Rectal smooth muscle tissue (tissue), 1 donor: ENCODE measurements at regions not wholly inside any gene's neighbourhood (a gene's known extent, or its start where the extent isn't known, plus 50 kb on each side); places are given as distances from the start of the nearest gene placed in this dataset.

Experiments used
- H3K27ac ChIP-seq: one replicate; pipeline ENCODE4 v1.7.0; 2013; ENCODE audit warnings: low read depth, low read length, inconsistent platforms
- H3K27me3 ChIP-seq: one replicate; pipeline ENCODE4 v1.7.0; 2013; ENCODE audit warnings: low read length; ENCODE audit not compliant: control insufficient read depth, insufficient read depth
- H3K36me3 ChIP-seq: one replicate; pipeline ENCODE4 v1.7.0; 2013; ENCODE audit warnings: low read length; ENCODE audit not compliant: control insufficient read depth, insufficient read depth
- H3K4me1 ChIP-seq: one replicate; pipeline ENCODE4 v1.7.0; 2013; ENCODE audit warnings: low read length; ENCODE audit not compliant: control insufficient read depth, insufficient read depth
- H3K4me3 ChIP-seq: one replicate; pipeline ENCODE4 v1.7.0; 2013; ENCODE audit warnings: low read length
- H3K9ac ChIP-seq: one replicate; pipeline ENCODE4 v1.7.0; 2013; ENCODE audit warnings: low read length

DNA sequence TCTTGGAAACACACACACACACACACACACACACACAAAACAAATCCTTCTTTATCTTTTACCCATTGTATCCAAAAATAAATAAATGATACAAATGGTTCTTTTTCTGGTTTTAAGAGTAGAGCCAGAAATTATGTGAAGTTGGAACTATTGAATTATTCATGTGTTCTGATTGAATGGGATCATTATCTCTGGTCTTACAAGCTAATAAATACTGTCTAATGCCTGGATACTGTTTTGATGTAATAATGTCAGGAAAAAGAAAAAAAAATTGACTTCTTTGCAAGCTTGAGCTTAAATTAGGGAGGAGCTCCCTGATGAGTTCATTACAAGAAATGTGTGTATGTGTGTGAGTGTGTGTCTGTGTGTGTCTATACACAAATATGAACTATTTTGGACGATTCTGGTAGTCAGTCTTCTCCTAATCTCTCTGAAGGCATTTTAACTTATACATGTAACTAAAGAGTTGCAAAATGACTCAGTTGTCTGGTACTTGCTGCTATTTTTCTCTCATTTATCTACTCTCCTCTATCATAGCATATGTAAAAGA, 507.2 kb upstream of the AGTR1 start:
- no peaks in the 10 kb centered on the region for H3K4me1 ChIP-seq
- no peak overlapping the region for H3K27ac ChIP-seq
- H3K36me3 ChIP-seq: no peaks in the 10 kb centered on the region
- H3K27me3 ChIP-seq: no peaks in the 10 kb centered on the region
- H3K4me3 ChIP-seq: no peak overlapping the region
- H3K9ac ChIP-seq: no peak overlapping the region

DNA sequence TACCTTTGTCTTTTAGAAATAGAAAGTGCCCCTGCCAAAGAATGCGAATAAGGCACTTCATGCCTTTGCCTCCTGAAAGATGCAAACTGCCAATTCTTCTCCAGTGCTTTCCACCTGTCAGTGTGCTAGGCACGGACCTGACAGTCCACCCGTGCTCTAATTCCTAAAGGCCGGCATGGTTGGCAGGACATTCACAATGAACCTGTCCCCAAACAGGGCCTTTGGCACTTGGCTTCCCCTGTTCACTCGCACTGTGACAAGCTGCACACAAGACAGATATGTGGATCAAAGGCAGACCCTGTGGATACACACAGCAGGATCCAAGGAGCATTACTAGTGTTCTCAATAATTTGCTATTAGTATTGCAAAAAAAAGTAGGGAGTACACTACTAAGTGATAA, 505.7 kb upstream of the AGTR1 start:
- no peak overlapping the region for H3K27ac ChIP-seq
- H3K9ac ChIP-seq: no peak overlapping the region
- H3K4me3 ChIP-seq: no peak overlapping the region
- no peaks in the 10 kb centered on the region for H3K36me3 ChIP-seq
- no peaks in the 10 kb centered on the region for H3K27me3 ChIP-seq
- no peaks in the 10 kb centered on the region for H3K4me1 ChIP-seq

DNA sequence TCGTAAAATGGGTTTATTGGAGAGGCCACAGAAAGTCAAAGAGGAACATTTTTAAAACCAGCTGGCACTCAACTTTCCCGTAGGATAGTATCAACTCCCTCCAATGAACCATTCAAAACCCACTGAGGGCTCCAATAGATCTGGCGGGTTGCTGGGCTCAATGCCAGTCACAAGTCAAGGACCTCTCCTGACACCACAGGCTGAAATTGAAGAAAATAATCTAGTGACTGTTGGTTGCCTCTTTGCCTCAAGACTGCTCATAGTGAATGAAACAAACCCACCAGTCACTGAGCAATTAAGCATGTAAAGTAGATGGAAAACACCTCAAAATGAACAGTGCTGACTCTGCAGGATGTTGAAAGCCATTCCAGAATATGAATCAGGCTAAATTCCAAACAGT, 500.6 kb upstream of the AGTR1 start:
- Histone ChIP-seq H3K4me3 (no peak overlapping the region), H3K27me3 (no peaks in the 10 kb centered on the region), H3K4me1 (no peaks in the 10 kb centered on the region), H3K36me3 (no peaks in the 10 kb centered on the region), H3K9ac (no peak overlapping the region), H3K27ac (no peak overlapping the region)

- Histone ChIP-seq H3K27ac (no peak overlapping the region), H3K4me1 (no peaks in the 10 kb centered on the region), H3K9ac (no peak overlapping the region), H3K27me3 (no peaks in the 10 kb centered on the region), H3K36me3 (no peaks in the 10 kb centered on the region), H3K4me3 (no peak overlapping the region)
These were observed 495.3 kb upstream of the AGTR1 start for GRCh38 chr3:148202386-148202785.

- Histone ChIP-seq H3K36me3 (no peaks in the 10 kb centered on the region), H3K27ac (no peak overlapping the region), H3K4me3 (no peak overlapping the region), H3K4me1 (no peaks in the 10 kb centered on the region), H3K9ac (no peak overlapping the region), H3K27me3 (no peaks in the 10 kb centered on the region)
These were observed 494.2 kb upstream of the AGTR1 start for GRCh38 chr3:148203297-148204010.

- no peak overlapping the region for H3K4me3 ChIP-seq
- H3K27ac ChIP-seq: no peak overlapping the region
- H3K9ac ChIP-seq: no peak overlapping the region
- no peaks in the 10 kb centered on the region for H3K4me1 ChIP-seq
- no peaks in the 10 kb centered on the region for H3K27me3 ChIP-seq
- no peaks in the 10 kb centered on the region for H3K36me3 ChIP-seq
These were observed 493.6 kb upstream of the AGTR1 start for GRCh38 chr3:148204131-148204530.

DNA sequence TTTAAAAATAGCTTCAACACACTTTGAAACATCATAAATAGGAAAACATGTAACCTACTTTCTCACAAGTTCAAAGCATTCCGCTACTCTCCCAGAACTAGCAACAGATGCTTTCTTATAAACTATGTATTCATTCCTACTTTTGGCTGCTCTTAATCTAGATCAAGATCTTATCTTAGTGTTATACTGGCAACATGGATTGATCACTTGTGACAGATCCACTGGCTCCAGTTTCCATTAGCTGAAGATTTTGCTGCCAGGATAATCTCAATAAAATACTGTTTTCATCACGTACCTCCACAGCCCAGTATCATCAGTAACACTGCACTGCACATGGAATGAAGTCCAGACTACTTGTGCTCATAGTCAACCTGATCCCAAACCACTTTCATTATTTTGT, 491.7 kb upstream of the AGTR1 start:
- Histone ChIP-seq H3K36me3 (no peaks in the 10 kb centered on the region), H3K4me1 (no peaks in the 10 kb centered on the region), H3K27me3 (no peaks in the 10 kb centered on the region), H3K9ac (no peak overlapping the region), H3K27ac (no peak overlapping the region), H3K4me3 (no peak overlapping the region)

DNA sequence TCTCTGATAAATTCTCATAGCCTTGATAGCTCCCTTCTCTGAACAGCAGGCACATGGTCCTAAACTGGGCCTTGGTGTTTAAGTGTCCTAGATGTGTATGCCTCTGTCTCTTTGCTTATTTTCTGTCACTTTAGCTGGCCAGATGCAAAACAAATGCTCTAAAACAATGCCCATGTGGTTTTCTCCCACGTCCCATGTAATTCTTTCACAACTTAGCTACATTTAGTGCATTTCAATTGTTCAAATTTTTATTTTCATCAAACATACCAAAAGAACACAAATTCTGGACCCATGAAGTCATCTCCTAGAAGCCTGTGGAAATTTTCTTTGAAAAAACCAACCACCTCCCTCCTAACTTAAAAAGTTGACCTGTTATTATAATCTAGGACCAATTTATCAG, 491.3 kb upstream of the AGTR1 start:
- no peak overlapping the region for H3K4me3 ChIP-seq
- no peak overlapping the region for H3K27ac ChIP-seq
- H3K27me3 ChIP-seq: no peaks in the 10 kb centered on the region
- no peak overlapping the region for H3K9ac ChIP-seq
- H3K36me3 ChIP-seq: no peaks in the 10 kb centered on the region
- no peaks in the 10 kb centered on the region for H3K4me1 ChIP-seq

- H3K27ac ChIP-seq: no peak overlapping the region
- no peaks in the 10 kb centered on the region for H3K27me3 ChIP-seq
- H3K4me3 ChIP-seq: no peak overlapping the region
- no peaks in the 10 kb centered on the region for H3K36me3 ChIP-seq
- no peaks in the 10 kb centered on the region for H3K4me1 ChIP-seq
- no peak overlapping the region for H3K9ac ChIP-seq
These were observed 488.7 kb upstream of the AGTR1 start for GRCh38 chr3:148208975-148209374.

GRCh38 chr3:148211725-148212124, 486.0 kb upstream of the AGTR1 start:
- Histone ChIP-seq H3K4me1 (no peaks in the 10 kb centered on the region), H3K9ac (no peak overlapping the region), H3K4me3 (no peak overlapping the region), H3K27ac (no peak overlapping the region), H3K36me3 (no peaks in the 10 kb centered on the region), H3K27me3 (no peaks in the 10 kb centered on the region)

GRCh38 chr3:148214705-148215104, 483.0 kb upstream of the AGTR1 start:
- Histone ChIP-seq H3K27me3 (no peaks in the 10 kb centered on the region), H3K9ac (no peak overlapping the region), H3K27ac (no peak overlapping the region), H3K4me1 (no peaks in the 10 kb centered on the region), H3K36me3 (no peaks in the 10 kb centered on the region), H3K4me3 (no peak overlapping the region)

GRCh38 chr3:148217317-148217716, 480.4 kb upstream of the AGTR1 start:
- Histone ChIP-seq H3K4me3 (no peak overlapping the region), H3K27ac (no peak overlapping the region), H3K9ac (no peak overlapping the region), H3K4me1 (no peaks in the 10 kb centered on the region), H3K36me3 (no peaks in the 10 kb centered on the region), H3K27me3 (no peaks in the 10 kb centered on the region)

- H3K27ac ChIP-seq: no peak overlapping the region
- no peak overlapping the region for H3K4me3 ChIP-seq
- H3K27me3 ChIP-seq: no peaks in the 10 kb centered on the region
- H3K4me1 ChIP-seq: no peaks in the 10 kb centered on the region
- H3K36me3 ChIP-seq: no peaks in the 10 kb centered on the region
- no peak overlapping the region for H3K9ac ChIP-seq
These were observed 479.5 kb upstream of the AGTR1 start for GRCh38 chr3:148218222-148218621.
